ENCODE measurements at regions not wholly inside any gene's neighbourhood (a gene's known extent, or its start where the extent isn't known, plus 50 kb on each side); places are given as distances from the start of the nearest gene placed in this dataset.

DNA sequence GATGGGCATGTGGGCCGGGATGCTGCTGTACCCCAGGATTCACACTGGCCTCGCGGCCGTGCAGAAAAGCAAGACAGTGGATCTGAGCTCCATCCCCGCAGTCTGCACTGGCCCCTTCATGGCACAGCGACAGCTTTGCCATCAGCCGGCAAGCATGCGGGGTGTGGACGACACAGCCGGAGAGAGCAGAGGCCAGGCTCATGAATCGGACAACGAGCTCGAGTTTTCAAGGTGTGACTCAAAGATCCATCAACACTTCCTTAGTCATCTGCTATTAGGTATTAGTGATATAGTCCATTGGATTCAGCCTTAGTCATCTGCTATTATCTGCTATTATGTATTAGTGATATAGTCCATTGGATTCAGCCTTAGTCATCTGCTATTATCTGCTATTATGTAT, 254.7 kb downstream of the KLF6 start:
- H3K4me1 Mint-ChIP-seq = peaks cover 6% of the 10 kb centered on the region
- no peaks in the 10 kb centered on the region for H3K9me3 Mint-ChIP-seq
- H3K27me3 Mint-ChIP-seq (ENCODE audit: low read depth) = no peaks in the 10 kb centered on the region
- TF ChIP-seq, protein P1, sequence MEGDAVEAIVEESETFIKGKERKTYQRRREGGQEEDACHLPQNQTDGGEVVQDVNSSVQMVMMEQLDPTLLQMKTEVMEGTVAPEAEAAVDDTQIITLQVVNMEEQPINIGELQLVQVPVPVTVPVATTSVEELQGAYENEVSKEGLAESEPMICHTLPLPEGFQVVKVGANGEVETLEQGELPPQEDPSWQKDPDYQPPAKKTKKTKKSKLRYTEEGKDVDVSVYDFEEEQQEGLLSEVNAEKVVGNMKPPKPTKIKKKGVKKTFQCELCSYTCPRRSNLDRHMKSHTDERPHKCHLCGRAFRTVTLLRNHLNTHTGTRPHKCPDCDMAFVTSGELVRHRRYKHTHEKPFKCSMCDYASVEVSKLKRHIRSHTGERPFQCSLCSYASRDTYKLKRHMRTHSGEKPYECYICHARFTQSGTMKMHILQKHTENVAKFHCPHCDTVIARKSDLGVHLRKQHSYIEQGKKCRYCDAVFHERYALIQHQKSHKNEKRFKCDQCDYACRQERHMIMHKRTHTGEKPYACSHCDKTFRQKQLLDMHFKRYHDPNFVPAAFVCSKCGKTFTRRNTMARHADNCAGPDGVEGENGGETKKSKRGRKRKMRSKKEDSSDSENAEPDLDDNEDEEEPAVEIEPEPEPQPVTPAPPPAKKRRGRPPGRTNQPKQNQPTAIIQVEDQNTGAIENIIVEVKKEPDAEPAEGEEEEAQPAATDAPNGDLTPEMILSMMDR (IDR thresholded peaks at IDR 0.05; ENCODE audit: unreplicated experiment) = no peak
- no peak overlapping the region for H3K4me3 Mint-ChIP-seq
- no peaks in the 10 kb centered on the region for H3K36me3 Mint-ChIP-seq
- DNase-seq (ENCODE audit: low spot score in 2 of 2, unreplicated experiment in 2 of 2) = no peak
- no peak overlapping the region for H3K27ac Mint-ChIP-seq

DNA sequence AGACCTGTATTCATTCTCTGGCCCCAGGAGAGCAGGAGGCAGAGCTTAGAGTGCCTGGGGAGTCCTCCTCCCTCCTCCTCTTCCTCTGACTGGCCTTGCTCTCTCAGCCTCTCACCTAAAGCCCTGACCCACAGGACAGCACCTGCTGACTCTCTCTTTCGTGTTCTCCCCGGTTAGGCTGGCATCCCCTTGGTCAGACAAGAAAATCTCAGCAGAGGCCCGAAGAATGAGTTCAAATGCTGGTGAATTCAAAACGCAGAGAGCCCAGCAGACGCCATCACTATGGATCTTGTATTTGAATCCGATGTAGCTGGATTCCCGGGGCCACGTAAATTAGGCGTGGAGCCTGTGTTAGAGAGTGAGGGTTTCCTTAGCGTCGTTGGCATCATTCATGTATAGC, 255.3 kb downstream of the KLF6 start:
- Mint-ChIP-seq H3K36me3 (no peaks in the 10 kb centered on the region), H3K27me3 (ENCODE audit: low read depth) (no peaks in the 10 kb centered on the region), H3K27ac (no peak overlapping the region), H3K9me3 (peaks cover 2% of the 10 kb centered on the region), H3K4me3 (no peak overlapping the region), H3K4me1 (peaks cover 6% of the 10 kb centered on the region)
- no peak for DNase-seq (ENCODE audit: low spot score in 2 of 2, unreplicated experiment in 2 of 2)
- TF ChIP-seq, protein P1 (IDR thresholded peaks at IDR 0.05; ENCODE audit: unreplicated experiment) = no peak

DNA sequence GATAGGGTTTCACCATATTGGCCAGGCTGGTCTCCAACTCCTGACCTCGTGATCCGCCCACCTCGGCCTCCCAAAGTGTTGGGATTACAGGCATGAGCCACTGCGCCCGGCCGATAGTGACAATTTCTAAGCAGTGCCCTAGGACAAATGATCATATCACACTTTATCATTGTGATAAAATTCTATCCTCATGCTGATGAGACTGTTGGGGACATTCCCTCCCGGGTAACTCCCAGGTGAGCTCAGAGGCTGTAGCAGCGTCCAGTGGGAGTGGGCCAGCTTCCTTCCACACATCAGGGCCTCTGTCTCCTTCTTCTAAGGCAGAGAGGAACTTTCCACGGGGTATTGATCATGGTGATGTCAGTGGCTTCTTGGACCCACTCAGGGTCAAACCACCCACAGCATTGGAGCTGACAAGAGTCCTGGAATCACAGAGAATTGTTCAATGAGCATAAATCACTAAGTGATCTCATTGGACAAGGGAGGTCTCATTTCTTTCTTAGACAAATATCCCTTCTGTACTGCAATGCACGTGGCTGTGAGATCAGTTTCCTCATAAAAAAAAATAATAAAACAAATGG, 256.1 kb downstream of the KLF6 start:
- Mint-ChIP-seq H3K36me3 (no peaks in the 10 kb centered on the region), H3K9me3 (peaks cover 5% of the 10 kb centered on the region), H3K27me3 (ENCODE audit: low read depth) (no peaks in the 10 kb centered on the region), H3K4me1 (peaks cover 7% of the 10 kb centered on the region), H3K4me3 (no peak overlapping the region), H3K27ac (no peak overlapping the region)
- TF ChIP-seq, protein P1 (IDR thresholded peaks at IDR 0.05; ENCODE audit: unreplicated experiment) = no peak
- no peak for DNase-seq (ENCODE audit: low spot score in 2 of 2, unreplicated experiment in 2 of 2)

DNA sequence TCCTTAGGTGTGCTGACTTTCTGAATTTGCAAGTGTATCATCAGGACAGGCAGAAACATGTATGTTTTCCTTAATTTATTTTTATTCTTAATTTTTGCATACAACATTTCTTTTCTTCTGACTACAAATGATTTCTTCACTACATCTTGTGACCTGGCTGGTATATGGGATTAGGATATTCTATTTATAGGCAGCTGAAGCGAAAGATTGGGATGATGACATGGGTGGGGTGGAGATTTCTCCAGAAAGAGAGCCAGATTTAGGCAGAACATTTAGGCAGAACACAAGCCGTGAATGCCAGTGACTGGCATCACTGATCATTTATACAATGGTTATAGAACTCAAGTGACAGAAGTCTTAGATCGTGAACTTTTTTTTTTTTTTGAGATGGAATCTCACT, 256.7 kb downstream of the KLF6 start:
- TF ChIP-seq, protein P1 (IDR thresholded peaks at IDR 0.05; ENCODE audit: unreplicated experiment) = no peak
- peaks cover 7% of the 10 kb centered on the region for H3K4me1 Mint-ChIP-seq
- H3K4me3 Mint-ChIP-seq = no peak overlapping the region
- H3K36me3 Mint-ChIP-seq = no peaks in the 10 kb centered on the region
- DNase-seq (ENCODE audit: low spot score in 2 of 2, unreplicated experiment in 2 of 2) = no peak
- H3K27me3 Mint-ChIP-seq (ENCODE audit: low read depth) = no peaks in the 10 kb centered on the region
- H3K9me3 Mint-ChIP-seq = peaks cover 5% of the 10 kb centered on the region
- no peak overlapping the region for H3K27ac Mint-ChIP-seq

DNA sequence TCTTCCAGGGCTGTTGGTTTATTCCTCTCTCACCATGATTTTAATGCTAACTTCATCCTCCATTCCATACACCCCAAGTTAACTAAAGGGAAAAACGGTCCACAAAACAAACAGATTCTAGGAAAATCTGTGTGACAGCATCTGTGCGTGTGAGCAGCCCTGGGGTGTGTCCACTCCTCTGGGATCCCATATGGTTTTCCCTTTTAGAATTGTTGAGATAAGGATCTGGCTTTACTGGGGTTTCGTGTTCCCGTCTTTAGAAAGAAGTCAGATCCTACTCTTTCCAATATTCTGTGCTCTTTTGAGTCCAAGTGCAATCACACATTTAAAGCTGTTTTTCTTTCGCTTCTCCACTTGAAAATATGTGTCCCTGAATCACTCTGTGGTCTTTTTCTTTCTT, 257.1 kb downstream of the KLF6 start:
- Mint-ChIP-seq H3K4me3 (no peak overlapping the region), H3K9me3 (peaks cover 5% of the 10 kb centered on the region), H3K4me1 (peaks cover 7% of the 10 kb centered on the region), H3K36me3 (no peaks in the 10 kb centered on the region), H3K27ac (no peak overlapping the region), H3K27me3 (ENCODE audit: low read depth) (no peaks in the 10 kb centered on the region)
- TF ChIP-seq, protein P1 (IDR thresholded peaks at IDR 0.05; ENCODE audit: unreplicated experiment) = no peak
- DNase-seq (ENCODE audit: low spot score in 2 of 2, unreplicated experiment in 2 of 2) = no peak

Data from mesothelial cell of epicardium (in vitro differentiated cells).